ENCODE measurements at regions not wholly inside any gene's neighbourhood (a gene's known extent, or its start where the extent isn't known, plus 50 kb on each side); places are given as distances from the start of the nearest gene placed in this dataset.

- H3K9me3 ChIP-seq, result no peaks in the 10 kb centered on the region
- no peaks in the 10 kb centered on the region for H3K36me3 ChIP-seq (ENCODE audit: control insufficient read depth, insufficient read depth, low read length)
- Mint-ChIP-seq H3K4me1 (ENCODE audit: low read depth, unreplicated experiment) (no peaks in the 10 kb centered on the region), H3K36me3 (ENCODE audit: insufficient read depth, unreplicated experiment) (no peaks in the 10 kb centered on the region), H3K27me3 (ENCODE audit: insufficient read depth, unreplicated experiment) (peaks cover 3% of the 10 kb centered on the region), H3K9me3 (ENCODE audit: unreplicated experiment) (no peaks in the 10 kb centered on the region), H3K4me3 (ENCODE audit: unreplicated experiment) (no peak overlapping the region), H3K27ac (ENCODE audit: unreplicated experiment) (no peak overlapping the region)
- H3K4me1 ChIP-seq, result no peaks in the 10 kb centered on the region
- H3K4me3 ChIP-seq (ENCODE audit: low read depth, low read length), result no peak overlapping the region
- intact Hi-C loops (cut with micrococcal nuclease; ENCODE audit: unreplicated experiment), result no loop called here
- no peaks in the 10 kb centered on the region for H3K27me3 ChIP-seq (replicated peaks; ENCODE audit: control insufficient read depth, insufficient read depth, low read length)
- ChIA-PET POLR2A (no interaction called here), CTCF (no interaction called here)
- DNase-seq, result no peak
- no TSS peak for BruUV-seq (replicated peaks)
- TF ChIP-seq, protein P1, sequence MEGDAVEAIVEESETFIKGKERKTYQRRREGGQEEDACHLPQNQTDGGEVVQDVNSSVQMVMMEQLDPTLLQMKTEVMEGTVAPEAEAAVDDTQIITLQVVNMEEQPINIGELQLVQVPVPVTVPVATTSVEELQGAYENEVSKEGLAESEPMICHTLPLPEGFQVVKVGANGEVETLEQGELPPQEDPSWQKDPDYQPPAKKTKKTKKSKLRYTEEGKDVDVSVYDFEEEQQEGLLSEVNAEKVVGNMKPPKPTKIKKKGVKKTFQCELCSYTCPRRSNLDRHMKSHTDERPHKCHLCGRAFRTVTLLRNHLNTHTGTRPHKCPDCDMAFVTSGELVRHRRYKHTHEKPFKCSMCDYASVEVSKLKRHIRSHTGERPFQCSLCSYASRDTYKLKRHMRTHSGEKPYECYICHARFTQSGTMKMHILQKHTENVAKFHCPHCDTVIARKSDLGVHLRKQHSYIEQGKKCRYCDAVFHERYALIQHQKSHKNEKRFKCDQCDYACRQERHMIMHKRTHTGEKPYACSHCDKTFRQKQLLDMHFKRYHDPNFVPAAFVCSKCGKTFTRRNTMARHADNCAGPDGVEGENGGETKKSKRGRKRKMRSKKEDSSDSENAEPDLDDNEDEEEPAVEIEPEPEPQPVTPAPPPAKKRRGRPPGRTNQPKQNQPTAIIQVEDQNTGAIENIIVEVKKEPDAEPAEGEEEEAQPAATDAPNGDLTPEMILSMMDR (IDR thresholded peaks at IDR 0.05; ENCODE audit: insufficient read depth in 1 of 2, low read depth in 1 of 2, low read length in 1 of 2, severe bottlenecking in 1 of 2, unreplicated experiment in 1 of 2), result no peak
Measured at GRCh38 chr12:53852992-53853391, 85.6 kb upstream of the HOXC13 start.

DNA sequence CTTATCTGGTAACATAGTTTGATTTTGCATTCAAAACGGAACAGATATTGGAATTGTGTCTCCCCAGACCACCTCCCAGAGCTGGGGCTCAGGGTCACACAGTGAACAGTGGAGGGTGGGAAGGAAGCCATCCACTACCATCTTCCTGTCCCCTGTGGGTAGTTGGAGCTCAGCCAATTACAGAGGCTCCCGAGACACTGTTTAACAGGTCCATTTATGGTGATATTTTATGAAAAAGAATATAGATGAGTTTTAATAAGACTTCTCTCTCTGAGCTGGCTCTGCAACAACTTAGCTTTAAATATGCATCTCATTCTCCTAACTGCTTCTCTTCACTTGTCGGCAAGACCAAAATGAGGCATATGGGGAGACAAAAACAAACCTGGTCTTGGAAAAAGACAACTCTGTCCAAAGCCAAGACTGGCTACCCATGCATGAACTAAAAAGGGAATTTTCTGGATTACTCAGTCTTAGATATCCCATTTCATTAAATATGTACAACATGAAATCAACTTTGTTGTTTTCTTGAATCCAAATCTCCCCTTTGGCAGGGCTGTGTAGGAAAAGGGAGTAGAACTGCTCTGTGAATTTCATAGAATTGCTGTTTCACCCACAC lies 83.8 kb upstream of the HOXC13 start:
- Histone ChIP-seq H3K27me3 (replicated peaks; ENCODE audit: control insufficient read depth, insufficient read depth, low read length) (no peaks in the 10 kb centered on the region), H3K4me1 (no peaks in the 10 kb centered on the region), H3K9me3 (no peaks in the 10 kb centered on the region), H3K4me3 (ENCODE audit: low read depth, low read length) (no peak overlapping the region), H3K36me3 (ENCODE audit: control insufficient read depth, insufficient read depth, low read length) (no peaks in the 10 kb centered on the region)
- no TSS peak for BruUV-seq (replicated peaks)
- Mint-ChIP-seq H3K27ac (ENCODE audit: unreplicated experiment) (no peak overlapping the region), H3K9me3 (ENCODE audit: unreplicated experiment) (no peaks in the 10 kb centered on the region), H3K36me3 (ENCODE audit: insufficient read depth, unreplicated experiment) (no peaks in the 10 kb centered on the region), H3K27me3 (ENCODE audit: insufficient read depth, unreplicated experiment) (peaks cover 3% of the 10 kb centered on the region), H3K4me1 (ENCODE audit: low read depth, unreplicated experiment) (no peaks in the 10 kb centered on the region), H3K4me3 (ENCODE audit: unreplicated experiment) (no peak overlapping the region)
- intact Hi-C loops (cut with micrococcal nuclease; ENCODE audit: unreplicated experiment), result no loop called here
- ChIA-PET CTCF (no interaction called here), POLR2A (no interaction called here)
- TF ChIP-seq, protein P1 (IDR thresholded peaks at IDR 0.05; ENCODE audit: insufficient read depth in 1 of 2, low read depth in 1 of 2, low read length in 1 of 2, severe bottlenecking in 1 of 2, unreplicated experiment in 1 of 2), result no peak
- DNase-seq, result no peak

DNA sequence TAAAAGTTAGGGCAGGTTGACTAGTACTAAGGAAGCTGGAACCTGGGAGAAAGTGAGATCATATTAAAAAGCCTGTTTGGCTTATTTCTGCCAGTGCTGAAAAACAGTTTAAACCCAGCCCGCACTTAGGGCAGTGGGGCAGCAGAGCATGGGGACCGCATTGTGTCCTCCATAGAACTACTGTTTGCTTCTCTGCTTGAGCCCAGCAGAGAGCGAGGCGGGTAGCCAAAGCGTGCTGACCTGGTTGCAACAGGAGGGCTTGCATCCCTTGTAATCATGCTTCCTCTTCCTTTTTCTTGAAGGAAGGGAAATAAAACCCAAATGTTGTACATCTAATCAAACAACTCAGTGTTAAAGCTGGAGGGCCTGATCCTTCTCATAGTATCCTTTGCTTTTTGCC lies 82.5 kb upstream of the HOXC13 start:
- CTCF ChIA-PET, result no interaction called here
- POLR2A ChIA-PET, result interaction anchor here (0.6 kb wide), 1 partner anchor 28 kb away, joined by 3 read pairs; no protein-coding TSS in a partner anchor
- Mint-ChIP-seq H3K4me3 (ENCODE audit: unreplicated experiment) (no peak overlapping the region), H3K4me1 (ENCODE audit: low read depth, unreplicated experiment) (no peaks in the 10 kb centered on the region), H3K36me3 (ENCODE audit: insufficient read depth, unreplicated experiment) (no peaks in the 10 kb centered on the region), H3K27me3 (ENCODE audit: insufficient read depth, unreplicated experiment) (peaks cover 1% of the 10 kb centered on the region), H3K9me3 (ENCODE audit: unreplicated experiment) (no peaks in the 10 kb centered on the region), H3K27ac (ENCODE audit: unreplicated experiment) (no peak overlapping the region)
- H3K9me3 ChIP-seq, result no peaks in the 10 kb centered on the region
- H3K36me3 ChIP-seq (ENCODE audit: control insufficient read depth, insufficient read depth, low read length), result no peaks in the 10 kb centered on the region
- no TSS peak for BruUV-seq (replicated peaks)
- DNase-seq, result no peak
- H3K4me1 ChIP-seq, result no peaks in the 10 kb centered on the region
- TF ChIP-seq, protein P1 (IDR thresholded peaks at IDR 0.05; ENCODE audit: insufficient read depth in 1 of 2, low read depth in 1 of 2, low read length in 1 of 2, severe bottlenecking in 1 of 2, unreplicated experiment in 1 of 2), result no peak
- H3K4me3 ChIP-seq (ENCODE audit: low read depth, low read length), result no peak overlapping the region
- intact Hi-C loops (cut with micrococcal nuclease; ENCODE audit: unreplicated experiment), result no loop called here
- no peaks in the 10 kb centered on the region for H3K27me3 ChIP-seq (replicated peaks; ENCODE audit: control insufficient read depth, insufficient read depth, low read length)
